ENCODE measurements at regions not wholly inside any gene's neighbourhood (a gene's known extent, or its start where the extent isn't known, plus 50 kb on each side); places are given as distances from the start of the nearest gene placed in this dataset.
"Not testable (repeated sequence)": the region's sequence is repeated elsewhere in the genome, so short reads cannot be mapped to it uniquely, and the experiment has no call there.

- Histone ChIP-seq H4K20me1 (ENCODE audit: insufficient read depth, low read length, poor library complexity, severe bottlenecking) (no peaks in the 10 kb centered on the region), H3K9me3 (ENCODE audit: insufficient read depth, low read depth, low read length) (no peaks in the 10 kb centered on the region), H3F3A (ENCODE audit: low read depth) (no peaks in the 10 kb centered on the region), H3K4me1 (ENCODE audit: insufficient read depth, low read length, poor library complexity, severe bottlenecking) (peaks cover 26% of the 10 kb centered on the region), H3K9ac (ENCODE audit: low read depth, low read length, poor library complexity, severe bottlenecking) (peak overlapping the region; percentile 43), H3K4me3 (ENCODE audit: low read length, poor library complexity, severe bottlenecking) (peak overlapping the region; percentile 65), H3K4me2 (ENCODE audit: low read depth, low read length, poor library complexity, severe bottlenecking) (peak overlapping the region; percentile 79), H3K36me3 (ENCODE audit: insufficient read depth, low read length) (no peaks in the 10 kb centered on the region), H3K9me2 (replicated peaks; ENCODE audit: low read depth, low read length) (no peaks in the 10 kb centered on the region), H3K27me3 (ENCODE audit: insufficient read depth, low read length, poor library complexity, severe bottlenecking) (peaks cover 19% of the 10 kb centered on the region), H2AFZ (ENCODE audit: low read length) (peak overlapping the region; percentile 65), H3K79me2 (ENCODE audit: insufficient read depth, low read length) (no peaks in the 10 kb centered on the region)
- TF ChIP-seq CTCF (conservative IDR thresholded peaks at IDR 0.05; ENCODE audit: low read length) (0 out of 2 replicates have a peak, but pooled peaks have one; percentile 16), EZH2phosphoT487 (IDR thresholded peaks at IDR 0.05; ENCODE audit: borderline replicate concordance) (no peak)
Observed at GRCh38 chr9:96150324-96151227, 151.4 kb downstream of the HSD17B3 start.

- Histone ChIP-seq H3K4me3 (ENCODE audit: low read length, poor library complexity, severe bottlenecking) (peak overlapping the region; percentile 65), H3K36me3 (ENCODE audit: insufficient read depth, low read length) (no peaks in the 10 kb centered on the region)
- no peak for TF ChIP-seq EZH2phosphoT487 (IDR thresholded peaks at IDR 0.05; ENCODE audit: borderline replicate concordance)
- no peak for TF ChIP-seq CTCF (conservative IDR thresholded peaks at IDR 0.05; ENCODE audit: low read length)
Observed at GRCh38 chr9:96149533-96150280, 152.3 kb downstream of the HSD17B3 start.

GRCh38 chr9:96148634-96149532 lies 153.1 kb downstream of the HSD17B3 start:
- Histone ChIP-seq H3K36me3 (ENCODE audit: insufficient read depth, low read length) (no peaks in the 10 kb centered on the region), H3K4me3 (ENCODE audit: low read length, poor library complexity, severe bottlenecking) (peak overlapping the region; percentile 65), H4K20me1 (ENCODE audit: insufficient read depth, low read length, poor library complexity, severe bottlenecking) (no peaks in the 10 kb centered on the region), H2AFZ (ENCODE audit: low read length) (peak overlapping the region; percentile 65; the same call in 1 of the 2 replicates), H3K4me1 (ENCODE audit: insufficient read depth, low read length, poor library complexity, severe bottlenecking) (peaks cover 26% of the 10 kb centered on the region), H3K9me2 (replicated peaks; ENCODE audit: low read depth, low read length) (no peaks in the 10 kb centered on the region), H3K9ac (ENCODE audit: low read depth, low read length, poor library complexity, severe bottlenecking) (no peak overlapping the region), H3K79me2 (ENCODE audit: insufficient read depth, low read length) (no peaks in the 10 kb centered on the region), H3K27me3 (ENCODE audit: insufficient read depth, low read length, poor library complexity, severe bottlenecking) (peaks cover 10% of the 10 kb centered on the region), H3K4me2 (ENCODE audit: low read depth, low read length, poor library complexity, severe bottlenecking) (peak overlapping the region; percentile 79), H3F3A (ENCODE audit: low read depth) (no peaks in the 10 kb centered on the region), H3K9me3 (ENCODE audit: insufficient read depth, low read depth, low read length) (no peaks in the 10 kb centered on the region)
- no peak for TF ChIP-seq EZH2phosphoT487 (IDR thresholded peaks at IDR 0.05; ENCODE audit: borderline replicate concordance)
- no peak for TF ChIP-seq CTCF (conservative IDR thresholded peaks at IDR 0.05; ENCODE audit: low read length)

More at GRCh38 chr9:96149533-96150280, 152.3 kb downstream of the HSD17B3 start:
- Histone ChIP-seq H3K9me3 (ENCODE audit: insufficient read depth, low read depth, low read length) (no peaks in the 10 kb centered on the region), H3K79me2 (ENCODE audit: insufficient read depth, low read length) (no peaks in the 10 kb centered on the region), H4K20me1 (ENCODE audit: insufficient read depth, low read length, poor library complexity, severe bottlenecking) (no peaks in the 10 kb centered on the region), H3K27me3 (ENCODE audit: insufficient read depth, low read length, poor library complexity, severe bottlenecking) (peaks cover 16% of the 10 kb centered on the region), H3K9me2 (replicated peaks; ENCODE audit: low read depth, low read length) (no peaks in the 10 kb centered on the region), H3F3A (ENCODE audit: low read depth) (no peaks in the 10 kb centered on the region), H3K4me1 (ENCODE audit: insufficient read depth, low read length, poor library complexity, severe bottlenecking) (peaks cover 26% of the 10 kb centered on the region), H3K4me2 (ENCODE audit: low read depth, low read length, poor library complexity, severe bottlenecking) (peak overlapping the region; percentile 79), H2AFZ (ENCODE audit: low read length) (peak overlapping the region; percentile 65; the same call in 1 of the 2 replicates), H3K9ac (ENCODE audit: low read depth, low read length, poor library complexity, severe bottlenecking) (peak overlapping the region; percentile 43)

- not testable (repeated sequence) for H3K9ac ChIP-seq (ENCODE audit: low read depth, low read length, poor library complexity, severe bottlenecking); H3K4me2 ChIP-seq (ENCODE audit: low read depth, low read length, poor library complexity, severe bottlenecking)
Observed at GRCh38 chr9:96147029-96147428, 154.9 kb downstream of the HSD17B3 start.

More at GRCh38 chr9:96147029-96147428, 154.9 kb downstream of the HSD17B3 start:
- not testable (repeated sequence) for H2AFZ ChIP-seq (ENCODE audit: low read length); H3K9me3 ChIP-seq (ENCODE audit: insufficient read depth, low read depth, low read length); H3K79me2 ChIP-seq (ENCODE audit: insufficient read depth, low read length); H3F3A ChIP-seq (ENCODE audit: low read depth); H3K36me3 ChIP-seq (ENCODE audit: insufficient read depth, low read length); H4K20me1 ChIP-seq (ENCODE audit: insufficient read depth, low read length, poor library complexity, severe bottlenecking); H3K4me3 ChIP-seq (ENCODE audit: low read length, poor library complexity, severe bottlenecking); H3K9me2 ChIP-seq (replicated peaks; ENCODE audit: low read depth, low read length)
- Histone ChIP-seq H3K27me3 (ENCODE audit: insufficient read depth, low read length, poor library complexity, severe bottlenecking) (peaks cover 10% of the 10 kb centered on the region), H3K4me1 (ENCODE audit: insufficient read depth, low read length, poor library complexity, severe bottlenecking) (peaks cover 26% of the 10 kb centered on the region)

Measured in Loucy (cell line).